H1 (cell line): ENCODE measurements at regions not wholly inside any gene's neighbourhood (a gene's known extent, or its start where the extent isn't known, plus 50 kb on each side); places are given as distances from the start of the nearest gene placed in this dataset.

Experiments used
- CTCF ChIA-PET: fragments of 300-600 bp; sonication (Branson Sonifier 250); formaldehyde crosslinking; loops from one replicate; lab custom pipeline; 2021; ENCODE audit not compliant: partially characterized antibody; lab: Charles Lee
- POLR2A ChIA-PET: fragments of 300-600 bp; sonication (Branson Sonifier 250); formaldehyde crosslinking; loops from one replicate; lab custom pipeline; 2021; ENCODE audit warnings: inconsistent platforms; ENCODE audit not compliant: partially characterized antibody; lab: Charles Lee
- DNase-seq, 2 experiments: peaks; one replicate each; pipeline versions ENCODE4 v3.0.0 to v3.0.0-alpha.2; 2010 to 2022; ENCODE audit warnings: low spot score in 2 of 2, low read depth in 1 of 2, mixed read lengths in 1 of 2
- FAIRE-seq: peaks from 2 replicates; lab custom pipeline; 2011; peaks lifted over from hg19 to GRCh38; lab: Jason Lieb, UNC
- H2AFZ ChIP-seq: 2 replicates; pipeline ENCODE4 v1.8.1; 2012; ENCODE audit warnings: low read length, inconsistent platforms
- H2AK5ac ChIP-seq: 2 replicates; pipeline ENCODE4 v1.6.1; 2013; ENCODE audit warnings: low read depth, low read length
- H2BK120ac ChIP-seq: replicated peaks from 2 replicates; pipeline ENCODE3; 2013; ENCODE audit warnings: low read depth, low read length, inconsistent platforms
- H2BK12ac ChIP-seq: 2 replicates; pipeline ENCODE4 v1.6.1; 2013; ENCODE audit warnings: low read depth, low read length
- H2BK15ac ChIP-seq: 2 replicates; pipeline ENCODE4 v1.6.1; 2013; ENCODE audit warnings: low read length
- H2BK20ac ChIP-seq: 2 replicates; pipeline ENCODE4 v1.6.1; 2013; ENCODE audit warnings: low read length
- H2BK5ac ChIP-seq: 2 replicates; pipeline ENCODE4 v1.6.1; 2013; ENCODE audit warnings: low read depth, low read length
- H3K14ac ChIP-seq: 2 replicates; pipeline ENCODE4 v1.6.1; 2013; ENCODE audit warnings: inconsistent platforms; ENCODE audit not compliant: insufficient read length
- H3K18ac ChIP-seq: 2 replicates; pipeline ENCODE4 v1.6.1; 2013; ENCODE audit warnings: low read length; ENCODE audit errors: extremely low read depth
- H3K23ac ChIP-seq: 2 replicates; pipeline ENCODE4 v1.6.1; 2013; ENCODE audit warnings: inconsistent platforms; ENCODE audit not compliant: insufficient read length
- H3K23me2 ChIP-seq: 2 replicates; pipeline ENCODE4 v1.6.1; 2013; ENCODE audit warnings: low read depth, low read length
- H3K27ac ChIP-seq: 2 replicates; pipeline ENCODE4 v1.6.1; 2011; ENCODE audit warnings: low read depth, low read length, inconsistent platforms
- H3K27me3 ChIP-seq, 4 experiments: replicated peaks in 1 of 4; 1 replicate in 1 of 4; 2 replicates in 3 of 4; pipeline versions ENCODE4 v1.6.1 to v1.8.1; 2011 to 2013; ENCODE audit warnings: low read length in 3 of 4, mild to moderate bottlenecking in 3 of 4, inconsistent platforms in 2 of 4, mixed read lengths in 2 of 4, moderate library complexity in 1 of 4; ENCODE audit not compliant: control insufficient read depth in 3 of 4, insufficient read depth in 3 of 4; ENCODE audit errors: extremely low read depth in 1 of 4
- H3K36me3 ChIP-seq, 4 experiments: 2 replicates each; pipeline versions ENCODE4 v1.6.1 to v1.8.1; 2011 to 2013; ENCODE audit warnings: mild to moderate bottlenecking in 4 of 4, low read length in 3 of 4, moderate library complexity in 2 of 4, control low read depth in 1 of 4, inconsistent platforms in 1 of 4; ENCODE audit not compliant: insufficient read depth in 4 of 4, control insufficient read depth in 2 of 4
- H3K4ac ChIP-seq: replicated peaks from 2 replicates; pipeline ENCODE3; 2013; ENCODE audit warnings: low read length, low read depth, mixed read lengths, inconsistent platforms; ENCODE audit not compliant: insufficient read length
- H3K4me1 ChIP-seq, 4 experiments: replicated peaks in 1 of 4; 1 replicate in 1 of 4; 2 replicates in 3 of 4; pipeline versions ENCODE4 v1.6.1 to v1.8.1; 2011 to 2013; ENCODE audit warnings: low read length in 3 of 4, inconsistent platforms in 2 of 4, mixed read lengths in 1 of 4; ENCODE audit not compliant: insufficient read depth in 4 of 4, control insufficient read depth in 3 of 4
- H3K4me2 ChIP-seq, 2 experiments: 2 replicates each; pipeline versions ENCODE4 v1.6.1 to v1.8.1; 2011 to 2013; ENCODE audit warnings: low read depth in 2 of 2, low read length in 2 of 2, control low read depth in 1 of 2, inconsistent platforms in 1 of 2, mild to moderate bottlenecking in 1 of 2; ENCODE audit not compliant: insufficient read depth in 1 of 2
- H3K4me3 ChIP-seq, 4 experiments: fragments of 200-600, 300-600 bp in 1 of 4; sonication (generic), shearing (Covaris generic), sonication (Bioruptor Twin) in 1 of 4; 2 replicates each; pipeline versions ENCODE4 v1.5.1 to v1.8.1; 2011 to 2016; ENCODE audit warnings: low read length in 4 of 4, low read depth in 3 of 4, control low read depth in 2 of 4, inconsistent platforms in 2 of 4, mild to moderate bottlenecking in 2 of 4, mixed read lengths in 1 of 4, moderate library complexity in 1 of 4; ENCODE audit not compliant: insufficient read depth in 2 of 4; ENCODE audit errors: extremely low read depth in 1 of 4
- H3K56ac ChIP-seq: replicated peaks from 2 replicates; pipeline ENCODE3; 2013; ENCODE audit warnings: low read depth, mild to moderate bottlenecking, mixed read lengths, low read length, inconsistent platforms; ENCODE audit not compliant: insufficient read length
- H3K79me1 ChIP-seq: 2 replicates; pipeline ENCODE4 v1.6.1; 2013; ENCODE audit warnings: low read depth, low read length, control low read depth
- H3K79me2 ChIP-seq, 2 experiments: 2 replicates each; pipeline versions ENCODE4 v1.6.1 to v1.8.1; 2012 to 2013; ENCODE audit warnings: low read length in 2 of 2, mild to moderate bottlenecking in 2 of 2, inconsistent platforms in 1 of 2; ENCODE audit not compliant: insufficient read depth in 2 of 2, control insufficient read depth in 1 of 2
- H3K9ac ChIP-seq, 4 experiments: replicated peaks in 1 of 4; 1 replicate in 1 of 4; 2 replicates in 3 of 4; pipeline versions ENCODE4 v1.6.1 to v1.8.1; 2011 to 2013; ENCODE audit warnings: low read depth in 3 of 4, low read length in 3 of 4, control low read depth in 2 of 4, mild to moderate bottlenecking in 2 of 4, moderate library complexity in 2 of 4, inconsistent platforms in 1 of 4; ENCODE audit errors: extremely low read depth in 1 of 4
- H3K9me3 ChIP-seq, 2 experiments: 2 replicates each; pipeline versions ENCODE4 v1.6.1 to v1.8.1; 2012 to 2013; ENCODE audit warnings: mild to moderate bottlenecking in 2 of 2, moderate library complexity in 2 of 2, control low read depth in 1 of 2, inconsistent platforms in 1 of 2, low read depth in 1 of 2, low read length in 1 of 2, mixed read lengths in 1 of 2; ENCODE audit not compliant: insufficient read depth in 2 of 2
- H4K20me1 ChIP-seq, 2 experiments: replicated peaks in 1 of 2; 2 replicates each; pipeline versions ENCODE3 to v1.8.1; 2011 to 2013; ENCODE audit warnings: inconsistent platforms in 2 of 2, low read length in 2 of 2, mild to moderate bottlenecking in 1 of 2; ENCODE audit not compliant: insufficient read depth in 2 of 2, control insufficient read depth in 1 of 2
- H4K5ac ChIP-seq: 2 replicates; pipeline ENCODE4 v1.6.1; 2013; ENCODE audit warnings: low read length, low read depth, mixed read lengths, inconsistent platforms; ENCODE audit not compliant: insufficient read length
- H4K8ac ChIP-seq: 2 replicates; pipeline ENCODE4 v1.8.0; 2013; ENCODE audit warnings: mild to moderate bottlenecking, moderate library complexity, low read length, inconsistent platforms; ENCODE audit not compliant: insufficient read depth; ENCODE audit errors: extremely low read depth
- H4K91ac ChIP-seq: replicated peaks from 2 replicates; pipeline ENCODE3; 2013; ENCODE audit warnings: low read length, mixed read lengths, inconsistent platforms; ENCODE audit not compliant: insufficient read length
- BRCA1 ChIP-seq: IDR thresholded peaks from 2 replicates; pipeline ENCODE4 v1.6.1; 2012; ENCODE audit warnings: low read depth, low read length, improper control_type of control experiment
- WGBS, 2 experiments: shearing (Covaris generic) in 1 of 2; methylation state at CpG; one replicate each; pipeline versions ENCODE4 v1.1.6 to v1.1.7; 2013 to 2015; ENCODE audit warnings: low lambda C conversion rate in 2 of 2, mixed read lengths in 2 of 2, inconsistent platforms in 1 of 2, low coverage in 1 of 2, missing lambda C conversion rate in 1 of 2; ENCODE audit not compliant: insufficient replicate concordance in 2 of 2, insufficient coverage in 1 of 2, insufficient read length in 1 of 2; ENCODE audit errors: extremely low coverage in 1 of 2, missing lambda C conversion rate in 1 of 2; 5-methylcytosine and 5-hydroxymethylcytosine counted together

DNA sequence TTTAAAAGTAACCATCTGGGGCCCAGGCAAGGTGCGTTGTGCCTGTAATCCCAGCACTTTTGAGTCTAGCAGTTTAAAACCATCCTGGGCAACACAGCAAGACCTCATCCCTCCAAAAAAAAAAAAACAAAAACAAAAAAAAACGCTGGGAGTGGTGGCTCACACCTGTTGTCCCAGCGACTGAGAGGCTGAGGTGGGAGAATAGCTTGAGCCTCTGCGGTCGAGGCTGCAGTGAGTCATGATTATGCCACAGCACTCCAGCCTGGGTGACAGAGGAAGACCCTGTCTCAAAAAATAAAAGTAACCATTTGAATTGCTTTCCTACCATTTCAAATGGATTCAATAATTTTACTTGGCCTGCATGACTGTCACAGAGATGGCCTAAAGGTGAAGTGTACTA, 186.5 kb upstream of the ATP2B1 start:
- Histone ChIP-seq H3K23me2 (no peaks in the 10 kb centered on the region), H2AK5ac (no peak overlapping the region), H3K9ac (no peak overlapping the region), H3K79me2 (no peaks in the 10 kb centered on the region), H2AFZ (no peak overlapping the region), H3K4ac (no peak overlapping the region), H3K27ac (no peak overlapping the region), H3K4me2 (no peak overlapping the region), H4K8ac (no peak overlapping the region), H3K23ac (no peak overlapping the region), H3K36me3 (no peaks in the 10 kb centered on the region), H2BK20ac (no peak overlapping the region), H4K91ac (no peak overlapping the region), H4K20me1 (no peaks in the 10 kb centered on the region), H3K14ac (no peak overlapping the region), H2BK5ac (no peak overlapping the region), H2BK12ac (no peak overlapping the region), H2BK120ac (no peak overlapping the region), H3K9me3 (no peaks in the 10 kb centered on the region; a peak in 1 of 4 replicates), H3K4me3 (no peak overlapping the region), H3K56ac (no peak overlapping the region), H4K5ac (no peak overlapping the region), H3K79me1 (no peaks in the 10 kb centered on the region), H3K4me1 (peaks cover 0 to 3% (median 0%) of the 10 kb centered on the region in 4 experiments; a peak in 1 of 7 replicates), H2BK15ac (no peak overlapping the region), H3K27me3 (no peaks in the 10 kb centered on the region), H3K18ac (no peak overlapping the region)
- FAIRE-seq (no peak), DNase-seq (no peak)
- CTCF ChIA-PET = no interaction called here
- 92% methylated on average over 5 of the region's 5 CpGs; no CpG with 5 or more reads in 1 of the 2 experiments for WGBS, 2 experiments
- POLR2A ChIA-PET = interaction anchor here (0.7 to 1.1 kb wide), 2 partner anchors 224 to 245 kb away, joined by 3 read pairs; no protein-coding TSS in a partner anchor
- no peak for TF ChIP-seq BRCA1
